CD14-positive monocyte (primary cell): ENCODE measurements at regions not wholly inside any gene's neighbourhood (a gene's known extent, or its start where the extent isn't known, plus 50 kb on each side); places are given as distances from the start of the nearest gene placed in this dataset.

Experiments
- DNase-seq, 3 donors: peaks; one replicate each; pipeline ENCODE4 v3.0.0-alpha.2; 2011 to 2022
- H2AFZ ChIP-seq: 2 replicates; pipeline ENCODE4 v1.6.0; 2012; ENCODE audit warnings: mild to moderate bottlenecking, low read depth, low read length, inconsistent platforms; ENCODE audit not compliant: insufficient read depth, poor library complexity, severe bottlenecking
- H3K27ac ChIP-seq, 2 donors: 1 replicate in 1 of 2; 2 replicates in 1 of 2; pipeline ENCODE4 v1.5.1; 2012 to 2013; ENCODE audit warnings: low read length in 2 of 2, control low read depth in 1 of 2, inconsistent platforms in 1 of 2, low read depth in 1 of 2, mild to moderate bottlenecking in 1 of 2
- H3K27me3 ChIP-seq, 2 donors: one replicate each; pipeline versions ENCODE4 v1.6.0 to v1.6.1; 2011 to 2013; ENCODE audit warnings: low read length in 2 of 2; ENCODE audit not compliant: control insufficient read depth in 2 of 2, insufficient read depth in 2 of 2
- H3K36me3 ChIP-seq, 2 donors: replicated peaks in 1 of 2; 1 replicate in 1 of 2; 2 replicates in 1 of 2; pipeline versions ENCODE4 v1.5.1 to v1.6.1; 2012 to 2013; ENCODE audit warnings: low read length in 2 of 2, control low read depth in 1 of 2, inconsistent platforms in 1 of 2, mild to moderate bottlenecking in 1 of 2; ENCODE audit not compliant: insufficient read depth in 2 of 2, control insufficient read depth in 1 of 2
- H3K4me1 ChIP-seq, 2 donors: 1 replicate in 1 of 2; 2 replicates in 1 of 2; pipeline versions ENCODE4 v1.5.1 to v1.6.1; 2012 to 2013; ENCODE audit warnings: low read length in 2 of 2, control low read depth in 1 of 2, inconsistent platforms in 1 of 2, mild to moderate bottlenecking in 1 of 2, moderate library complexity in 1 of 2; ENCODE audit not compliant: insufficient read depth in 2 of 2, control insufficient read depth in 1 of 2
- H3K4me2 ChIP-seq: replicated peaks from 2 replicates; pipeline ENCODE3; 2012; ENCODE audit warnings: low read length, moderate library complexity, mild to moderate bottlenecking; ENCODE audit not compliant: poor library complexity, severe bottlenecking; ENCODE audit errors: extremely low read depth
- H3K4me3 ChIP-seq, 3 experiments: fragments of 200-600 bp in 1 of 3; sonication (generic) in 1 of 3; replicated peaks in 1 of 3; 1 replicate in 2 of 3; 2 replicates in 1 of 3; pipeline ENCODE4 v1.5.1; 2011 to 2013; ENCODE audit warnings: low read length in 3 of 3, mild to moderate bottlenecking in 3 of 3, control low read depth in 2 of 3, low read depth in 2 of 3, inconsistent platforms in 1 of 3, moderate library complexity in 1 of 3
- H3K79me2 ChIP-seq: 2 replicates; pipeline ENCODE4 v1.6.0; 2012; ENCODE audit warnings: mild to moderate bottlenecking, control low read depth, inconsistent platforms, low read length, moderate library complexity; ENCODE audit not compliant: insufficient read depth
- H3K9ac ChIP-seq: 2 replicates; pipeline ENCODE4 v1.6.0; 2017; ENCODE audit warnings: low read length, mild to moderate bottlenecking; ENCODE audit not compliant: insufficient read depth, poor library complexity, severe bottlenecking
- H3K9me3 ChIP-seq, 2 donors: replicated peaks in 1 of 2; 1 replicate in 1 of 2; 2 replicates in 1 of 2; pipeline versions ENCODE4 v1.5.1 to v1.6.1; 2012 to 2013; ENCODE audit warnings: low read length in 2 of 2, control low read depth in 1 of 2; ENCODE audit not compliant: control insufficient read depth in 1 of 2, insufficient read depth in 1 of 2
- H4K20me1 ChIP-seq: 2 replicates; pipeline ENCODE4 v1.6.0; 2012; ENCODE audit warnings: mild to moderate bottlenecking, low read length, control low read depth, moderate library complexity; ENCODE audit not compliant: insufficient read depth
- H3K27ac Mint-ChIP-seq, 7 donors: one replicate each; pipeline ENCODE4 v1.8.0; 2020; ENCODE audit warnings: mild to moderate bottlenecking in 7 of 7, mixed read lengths in 7 of 7, moderate library complexity in 6 of 7, inconsistent platforms in 2 of 7
- H3K27me3 Mint-ChIP-seq, 3 donors: one replicate each; pipeline ENCODE4 v1.8.0; 2021 to 2022; ENCODE audit warnings: low read depth in 3 of 3, mild to moderate bottlenecking in 3 of 3, mixed read lengths in 3 of 3, moderate library complexity in 3 of 3, inconsistent platforms in 1 of 3
- H3K36me3 Mint-ChIP-seq, 2 donors: one replicate each; pipeline ENCODE4 v1.8.0; 2020; ENCODE audit warnings: mixed read lengths in 2 of 2, inconsistent platforms in 1 of 2, mild to moderate bottlenecking in 1 of 2
- H3K4me1 Mint-ChIP-seq: one replicate; pipeline ENCODE4 v1.8.0; 2020; ENCODE audit warnings: mild to moderate bottlenecking, mixed read lengths
- H3K4me3 Mint-ChIP-seq, 2 donors: one replicate each; pipeline ENCODE4 v1.8.0; 2020; ENCODE audit warnings: mild to moderate bottlenecking in 2 of 2, mixed read lengths in 2 of 2, moderate library complexity in 1 of 2
- H3K9me3 Mint-ChIP-seq, 7 donors: one replicate each; pipeline ENCODE4 v1.8.0; 2020 to 2022; ENCODE audit warnings: mixed read lengths in 7 of 7, mild to moderate bottlenecking in 6 of 7, moderate library complexity in 6 of 7, inconsistent platforms in 2 of 7
- WGBS: methylation state at CpG from one replicate; pipeline ENCODE4 v1.1.5; 2013; ENCODE audit warnings: missing lambda C conversion rate; ENCODE audit not compliant: insufficient coverage; 5-methylcytosine and 5-hydroxymethylcytosine counted together
- intact Hi-C, 2 donors: fragments of 100-400 bp; cut with micrococcal nuclease; formaldehyde crosslinking; loops; one replicate each; pipeline versions ENCODE4 v1.15.0 to v1.15.1; 2023
- TF ChIP-seq, protein P1 (sequence below): fragments of 200-600 bp; IDR thresholded peaks from one replicate; pipeline ENCODE4 v1.8.0; 2022; ENCODE audit warnings: antibody characterized with exemption, mild to moderate bottlenecking

DNA sequence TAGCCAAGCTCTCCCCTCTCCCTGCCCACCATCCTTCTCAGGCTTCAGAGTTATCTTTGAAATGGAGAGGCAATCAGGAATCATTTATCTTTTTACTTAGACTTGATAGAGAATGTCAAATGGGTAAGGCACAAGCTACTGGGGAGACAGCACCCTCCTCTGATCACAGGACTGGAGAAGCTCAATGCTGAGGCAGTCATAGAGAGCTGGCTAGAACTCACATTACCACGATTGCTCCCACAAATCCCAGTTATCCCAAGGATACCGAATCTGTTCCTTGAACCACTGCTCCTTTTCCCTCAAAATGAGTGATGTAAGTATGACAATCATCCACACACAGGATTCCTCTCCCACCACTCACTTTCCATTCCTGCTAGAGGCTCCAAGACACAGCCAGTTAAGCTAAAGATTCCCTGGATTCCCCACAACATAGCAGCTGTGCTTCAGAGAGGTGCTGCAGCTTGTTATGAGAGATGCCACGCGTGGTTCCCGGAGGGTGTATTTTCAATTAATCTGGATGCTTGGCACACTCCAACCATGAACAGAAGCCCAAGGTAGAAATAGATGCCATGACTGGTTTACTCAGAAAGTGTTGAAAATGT is 96.2 kb upstream of the VGLL2 start:
- Histone ChIP-seq H3K4me2 (no peak overlapping the region), H3K27me3 (no peaks in the 10 kb centered on the region), H3K36me3 (no peaks in the 10 kb centered on the region), H3K79me2 (no peaks in the 10 kb centered on the region), H3K27ac (no peak overlapping the region), H3K4me1 (no peaks in the 10 kb centered on the region), H3K4me3 (no peak overlapping the region), H4K20me1 (no peaks in the 10 kb centered on the region), H2AFZ (no peak overlapping the region), H3K9ac (no peak overlapping the region), H3K9me3 (peaks cover 0 to 2% of the 10 kb centered on the region in 2 donors)
- no peak overlapping the region for H3K4me3 Mint-ChIP-seq
- H3K27me3 Mint-ChIP-seq, result no peaks in the 10 kb centered on the region
- H3K36me3 Mint-ChIP-seq, result no peaks in the 10 kb centered on the region
- no peak for DNase-seq
- H3K9me3 Mint-ChIP-seq, result peaks cover 0 to 14% (median 2%) of the 10 kb centered on the region in 7 donors
- 93% methylated on average over 3 of the region's 5 CpGs for WGBS
- no peaks in the 10 kb centered on the region for H3K4me1 Mint-ChIP-seq
- TF ChIP-seq, protein P1, sequence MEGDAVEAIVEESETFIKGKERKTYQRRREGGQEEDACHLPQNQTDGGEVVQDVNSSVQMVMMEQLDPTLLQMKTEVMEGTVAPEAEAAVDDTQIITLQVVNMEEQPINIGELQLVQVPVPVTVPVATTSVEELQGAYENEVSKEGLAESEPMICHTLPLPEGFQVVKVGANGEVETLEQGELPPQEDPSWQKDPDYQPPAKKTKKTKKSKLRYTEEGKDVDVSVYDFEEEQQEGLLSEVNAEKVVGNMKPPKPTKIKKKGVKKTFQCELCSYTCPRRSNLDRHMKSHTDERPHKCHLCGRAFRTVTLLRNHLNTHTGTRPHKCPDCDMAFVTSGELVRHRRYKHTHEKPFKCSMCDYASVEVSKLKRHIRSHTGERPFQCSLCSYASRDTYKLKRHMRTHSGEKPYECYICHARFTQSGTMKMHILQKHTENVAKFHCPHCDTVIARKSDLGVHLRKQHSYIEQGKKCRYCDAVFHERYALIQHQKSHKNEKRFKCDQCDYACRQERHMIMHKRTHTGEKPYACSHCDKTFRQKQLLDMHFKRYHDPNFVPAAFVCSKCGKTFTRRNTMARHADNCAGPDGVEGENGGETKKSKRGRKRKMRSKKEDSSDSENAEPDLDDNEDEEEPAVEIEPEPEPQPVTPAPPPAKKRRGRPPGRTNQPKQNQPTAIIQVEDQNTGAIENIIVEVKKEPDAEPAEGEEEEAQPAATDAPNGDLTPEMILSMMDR, result no peak
- H3K27ac Mint-ChIP-seq, result no peak overlapping the region
- intact Hi-C loops, result no loop called here

DNA sequence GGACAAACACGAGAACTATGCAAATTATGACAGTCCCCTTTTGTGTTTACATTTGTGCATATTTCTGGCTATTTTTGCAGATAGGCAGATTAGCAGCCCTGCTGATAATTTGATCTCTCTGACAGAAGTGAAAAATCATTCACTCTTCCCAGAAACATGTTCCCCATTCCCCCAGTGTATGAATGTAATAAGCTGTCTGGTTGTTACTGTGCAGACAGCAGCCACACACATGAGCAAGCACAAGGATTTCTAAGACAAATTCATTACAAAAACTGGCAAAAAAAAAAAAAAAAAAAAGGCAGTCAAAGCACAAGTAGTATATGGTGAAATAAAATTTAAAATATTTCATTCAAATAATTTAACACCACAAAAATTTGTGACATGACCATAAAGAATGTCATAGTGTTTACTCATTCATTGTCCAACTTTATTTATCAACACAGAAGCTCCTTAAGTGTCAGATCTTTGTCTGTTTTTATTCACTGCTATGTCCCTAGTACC is 95.5 kb upstream of the VGLL2 start:
- no peaks in the 10 kb centered on the region for H4K20me1 ChIP-seq
- no peak overlapping the region for H3K9ac ChIP-seq
- no peaks in the 10 kb centered on the region for H3K27me3 ChIP-seq
- Mint-ChIP-seq H3K27ac (no peak overlapping the region), H3K4me1 (no peaks in the 10 kb centered on the region), H3K27me3 (no peaks in the 10 kb centered on the region), H3K36me3 (no peaks in the 10 kb centered on the region), H3K9me3 (peaks cover 0 to 16% (median 2%) of the 10 kb centered on the region in 7 donors), H3K4me3 (no peak overlapping the region)
- H3K36me3 ChIP-seq, result no peaks in the 10 kb centered on the region
- no peaks in the 10 kb centered on the region for H3K4me1 ChIP-seq
- H3K9me3 ChIP-seq, result peaks cover 0 to 4% of the 10 kb centered on the region in 2 donors
- no peak for DNase-seq
- intact Hi-C loops, result no loop called here
- H3K4me2 ChIP-seq, result no peak overlapping the region
- no peak overlapping the region for H2AFZ ChIP-seq
- H3K27ac ChIP-seq, result no peak overlapping the region
- H3K79me2 ChIP-seq, result no peaks in the 10 kb centered on the region
- WGBS, result no CpG with 5 or more reads among the region's 1 CpG
- no peak overlapping the region for H3K4me3 ChIP-seq
- TF ChIP-seq, protein P1, result no peak
